Skeletal muscle tissue (tissue), 3 donors: ENCODE measurements at regions not wholly inside any gene's neighbourhood (a gene's known extent, or its start where the extent isn't known, plus 50 kb on each side); places are given as distances from the start of the nearest gene placed in this dataset.

Source experiments
- H3K27ac ChIP-seq: one replicate; pipeline ENCODE4 v1.7.0; 2013; ENCODE audit warnings: mild to moderate bottlenecking, low read depth, low read length, inconsistent platforms
- H3K27me3 ChIP-seq, 3 donors: one replicate each; pipeline ENCODE4 v1.7.0; 2013; ENCODE audit warnings: low read length in 3 of 3; ENCODE audit not compliant: control insufficient read depth in 3 of 3, insufficient read depth in 3 of 3
- H3K36me3 ChIP-seq, 3 donors: one replicate each; pipeline ENCODE4 v1.7.0; 2013; ENCODE audit warnings: low read length in 3 of 3; ENCODE audit not compliant: control insufficient read depth in 3 of 3, insufficient read depth in 3 of 3
- H3K4me1 ChIP-seq, 3 donors: one replicate each; pipeline ENCODE4 v1.7.0; 2013; ENCODE audit warnings: low read length in 3 of 3, mild to moderate bottlenecking in 3 of 3; ENCODE audit not compliant: control insufficient read depth in 3 of 3, insufficient read depth in 3 of 3
- H3K4me3 ChIP-seq, 3 donors: one replicate each; pipeline ENCODE4 v1.7.0; 2013; ENCODE audit warnings: low read length in 3 of 3
- H3K9ac ChIP-seq, 3 donors: one replicate each; pipeline ENCODE4 v1.7.0; 2013; ENCODE audit warnings: low read length in 3 of 3, mild to moderate bottlenecking in 3 of 3, moderate library complexity in 2 of 3, low read depth in 1 of 3
- H3K9me3 ChIP-seq, 3 donors: one replicate each; pipeline ENCODE4 v1.7.0; 2013; ENCODE audit warnings: low read length in 3 of 3; ENCODE audit not compliant: control insufficient read depth in 3 of 3
- donor health status: Osteomylitis.

DNA sequence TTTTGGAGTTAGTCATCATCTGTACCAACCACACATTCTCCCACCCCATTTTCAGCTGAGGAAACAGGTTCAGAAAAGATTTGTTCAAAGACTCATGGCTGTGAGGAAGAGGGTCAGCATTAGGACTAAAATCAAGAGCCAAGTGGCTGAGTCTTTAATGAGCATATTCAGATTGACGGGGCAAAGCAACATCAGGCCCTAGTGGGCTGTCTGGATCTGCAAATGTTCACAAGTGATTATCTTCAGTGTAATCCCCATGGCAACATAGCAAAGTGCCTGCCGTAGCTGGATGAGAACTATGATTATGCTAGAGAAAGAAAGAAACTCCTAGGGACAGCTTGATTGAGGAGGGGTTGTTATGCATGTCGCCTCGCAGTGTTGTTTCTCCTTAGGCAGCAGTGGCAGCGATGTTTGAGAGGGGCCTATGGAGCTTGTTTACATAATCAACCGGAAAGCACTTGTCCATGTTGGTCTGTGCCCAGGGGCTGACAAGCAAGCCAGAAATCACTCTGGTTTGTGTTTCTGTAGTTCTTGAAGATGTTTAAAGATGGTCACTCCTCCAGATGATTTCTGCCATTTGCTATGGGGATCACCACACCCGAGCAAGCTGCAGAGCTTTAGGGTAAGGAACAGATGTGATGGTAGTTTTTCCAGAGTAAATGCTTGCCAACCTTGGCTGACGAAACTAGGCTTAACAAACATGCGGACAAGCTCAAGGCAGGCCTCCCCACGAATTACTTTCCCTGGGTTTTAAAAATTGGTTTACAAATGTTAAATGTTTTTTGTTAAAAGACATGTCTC lies 124.3 kb upstream of the MLIP start:
- Histone ChIP-seq H3K4me3 (peak overlapping the region; percentile 25 to 51 (median 42)), H3K4me1 (peaks cover 9 to 23% (median 14%) of the 10 kb centered on the region in 3 donors), H3K36me3 (no peaks in the 10 kb centered on the region), H3K27ac (peak overlapping the region; percentile 31), H3K9me3 (no peaks in the 10 kb centered on the region), H3K27me3 (no peaks in the 10 kb centered on the region), H3K9ac (peak overlapping the region; percentile 27 to 52 (median 35))

DNA sequence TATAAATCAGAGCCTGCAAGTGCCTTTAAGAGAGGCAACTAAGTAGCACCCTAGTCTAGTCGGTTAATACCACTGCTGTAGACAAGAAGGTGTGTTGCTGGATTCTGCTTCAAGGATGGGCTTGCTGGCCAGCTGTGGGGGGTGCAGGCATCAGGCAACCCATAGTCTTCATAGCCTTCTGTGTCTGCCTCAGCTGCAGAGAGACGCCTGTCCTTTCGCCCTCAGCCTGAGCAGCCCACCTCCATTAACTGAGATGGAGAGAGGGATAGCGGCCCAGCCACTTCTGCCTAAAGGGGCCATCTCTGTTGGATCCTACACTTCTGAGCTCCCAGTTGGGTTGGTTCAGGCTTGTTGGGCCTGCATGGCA lies 123.7 kb upstream of the MLIP start:
- Histone ChIP-seq H3K9ac (peak overlapping the region in 1 of 3 donors; percentile 35), H3K27ac (peak overlapping the region; percentile 31), H3K4me3 (no peak overlapping the region), H3K9me3 (no peaks in the 10 kb centered on the region), H3K4me1 (peaks cover 9 to 23% (median 14%) of the 10 kb centered on the region in 3 donors), H3K27me3 (no peaks in the 10 kb centered on the region), H3K36me3 (no peaks in the 10 kb centered on the region)

DNA sequence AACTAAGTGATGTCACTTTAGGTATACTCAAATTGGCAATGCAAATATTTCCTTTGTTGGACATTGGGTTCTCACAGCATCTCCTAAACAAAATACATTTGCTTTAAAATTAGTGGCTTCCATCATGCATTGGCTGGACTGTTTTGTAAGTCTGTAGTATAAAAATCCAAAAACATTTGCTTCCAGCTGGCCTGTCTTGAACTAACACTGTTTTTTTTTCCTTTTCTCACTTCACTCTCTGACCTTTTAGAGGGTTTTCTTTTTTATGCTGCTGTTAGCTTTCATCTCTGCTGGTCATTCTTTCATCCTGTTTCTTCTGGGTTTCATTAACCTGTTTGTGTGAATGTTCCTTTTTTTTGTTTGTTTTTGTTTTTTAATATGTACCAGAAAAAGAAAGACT lies 121.7 kb upstream of the MLIP start:
- H3K27me3 ChIP-seq: no peaks in the 10 kb centered on the region
- peaks cover 9 to 19% (median 14%) of the 10 kb centered on the region in 3 donors for H3K4me1 ChIP-seq
- no peaks in the 10 kb centered on the region for H3K36me3 ChIP-seq
- no peak overlapping the region for H3K27ac ChIP-seq
- H3K9ac ChIP-seq: no peak overlapping the region
- H3K9me3 ChIP-seq: no peaks in the 10 kb centered on the region
- H3K4me3 ChIP-seq: no peak overlapping the region

DNA sequence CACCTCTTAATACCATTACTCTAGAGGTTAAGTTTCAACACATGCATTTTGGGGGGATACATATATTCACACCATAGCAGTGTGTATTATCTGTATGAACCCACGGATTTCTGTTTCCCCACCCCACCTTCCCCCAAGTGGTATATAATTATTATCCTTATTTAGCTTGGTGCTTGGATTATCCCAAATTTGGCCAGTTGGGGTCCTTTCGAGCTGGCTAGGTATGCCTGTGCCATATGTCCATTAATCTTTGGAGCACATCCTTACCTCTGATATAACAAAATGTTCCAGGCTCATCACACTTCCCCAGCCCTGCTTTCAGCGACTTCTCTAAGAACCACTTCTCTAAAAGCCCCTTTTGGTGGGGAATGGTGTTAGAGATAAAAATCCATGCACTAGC lies 118.7 kb upstream of the MLIP start:
- no peak overlapping the region for H3K27ac ChIP-seq
- no peak overlapping the region for H3K9ac ChIP-seq
- no peaks in the 10 kb centered on the region for H3K9me3 ChIP-seq
- H3K27me3 ChIP-seq: no peaks in the 10 kb centered on the region
- peaks cover 0 to 2% (median under 1%) of the 10 kb centered on the region in 3 donors for H3K4me1 ChIP-seq
- H3K36me3 ChIP-seq: no peaks in the 10 kb centered on the region
- no peak overlapping the region for H3K4me3 ChIP-seq

DNA sequence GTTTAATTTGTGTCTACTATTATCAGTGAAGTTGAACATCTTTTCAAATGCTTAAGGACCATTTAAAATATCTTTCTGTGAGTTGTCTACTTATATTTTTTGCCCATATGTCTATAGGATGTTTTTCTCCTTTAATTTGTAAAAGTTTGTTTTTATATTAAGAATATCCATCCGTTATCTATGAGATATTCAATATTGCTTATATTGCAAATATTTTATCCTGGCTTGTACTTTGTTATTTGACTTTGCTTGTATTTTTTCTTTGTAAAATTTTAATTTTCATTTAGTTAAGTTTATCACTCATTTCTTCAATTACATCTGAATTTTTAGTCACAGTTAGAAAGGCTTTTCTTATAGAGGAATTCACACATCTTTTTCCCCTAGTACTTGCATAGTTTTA lies 117.0 kb upstream of the MLIP start:
- Histone ChIP-seq H3K4me1 (no peaks in the 10 kb centered on the region), H3K36me3 (no peaks in the 10 kb centered on the region), H3K27ac (no peak overlapping the region), H3K9me3 (no peaks in the 10 kb centered on the region), H3K4me3 (no peak overlapping the region), H3K27me3 (no peaks in the 10 kb centered on the region), H3K9ac (no peak overlapping the region)

DNA sequence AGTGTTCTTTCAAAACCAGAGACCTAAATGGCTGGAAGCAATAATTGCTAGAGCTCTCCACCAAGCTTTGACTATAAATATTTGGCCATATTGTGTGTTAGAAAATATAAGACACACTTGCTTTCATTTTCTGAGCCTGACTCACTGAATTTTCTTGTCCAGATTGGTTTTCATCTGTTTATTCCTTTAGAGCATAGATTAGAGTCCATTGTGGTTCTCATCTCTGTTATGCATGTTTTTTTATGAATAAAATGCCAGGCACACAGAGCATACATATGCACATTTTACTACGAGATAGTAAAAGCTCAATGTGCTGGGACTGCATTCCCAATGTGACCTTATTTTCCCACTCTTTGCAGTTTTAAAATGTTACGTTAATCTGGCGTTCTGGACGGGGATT lies 115.3 kb upstream of the MLIP start:
- Histone ChIP-seq H3K36me3 (no peaks in the 10 kb centered on the region), H3K4me3 (no peak overlapping the region), H3K4me1 (no peaks in the 10 kb centered on the region), H3K9me3 (no peaks in the 10 kb centered on the region), H3K27ac (no peak overlapping the region), H3K9ac (no peak overlapping the region), H3K27me3 (no peaks in the 10 kb centered on the region)

DNA sequence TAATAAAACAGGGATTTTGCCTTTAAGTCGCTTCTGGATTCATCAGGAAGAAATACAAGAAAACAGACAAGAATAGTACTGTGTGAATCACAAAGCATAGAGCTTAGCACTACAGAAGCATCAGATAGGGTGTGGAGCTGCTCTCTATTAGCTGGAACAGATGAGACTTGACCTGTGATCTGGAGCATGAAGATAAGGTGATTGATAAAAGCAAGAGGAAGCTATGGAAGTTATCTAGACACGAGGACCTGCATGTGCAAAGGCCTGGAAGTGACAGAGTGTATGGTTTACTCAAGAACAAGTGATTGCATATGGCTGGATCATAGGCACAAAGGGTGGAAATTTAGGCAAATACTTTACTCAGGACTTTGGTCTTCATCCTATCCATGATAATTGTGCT lies 112.9 kb upstream of the MLIP start:
- Histone ChIP-seq H3K27me3 (no peaks in the 10 kb centered on the region), H3K9me3 (no peaks in the 10 kb centered on the region), H3K4me3 (no peak overlapping the region), H3K4me1 (no peaks in the 10 kb centered on the region), H3K9ac (no peak overlapping the region), H3K36me3 (no peaks in the 10 kb centered on the region), H3K27ac (no peak overlapping the region)

DNA sequence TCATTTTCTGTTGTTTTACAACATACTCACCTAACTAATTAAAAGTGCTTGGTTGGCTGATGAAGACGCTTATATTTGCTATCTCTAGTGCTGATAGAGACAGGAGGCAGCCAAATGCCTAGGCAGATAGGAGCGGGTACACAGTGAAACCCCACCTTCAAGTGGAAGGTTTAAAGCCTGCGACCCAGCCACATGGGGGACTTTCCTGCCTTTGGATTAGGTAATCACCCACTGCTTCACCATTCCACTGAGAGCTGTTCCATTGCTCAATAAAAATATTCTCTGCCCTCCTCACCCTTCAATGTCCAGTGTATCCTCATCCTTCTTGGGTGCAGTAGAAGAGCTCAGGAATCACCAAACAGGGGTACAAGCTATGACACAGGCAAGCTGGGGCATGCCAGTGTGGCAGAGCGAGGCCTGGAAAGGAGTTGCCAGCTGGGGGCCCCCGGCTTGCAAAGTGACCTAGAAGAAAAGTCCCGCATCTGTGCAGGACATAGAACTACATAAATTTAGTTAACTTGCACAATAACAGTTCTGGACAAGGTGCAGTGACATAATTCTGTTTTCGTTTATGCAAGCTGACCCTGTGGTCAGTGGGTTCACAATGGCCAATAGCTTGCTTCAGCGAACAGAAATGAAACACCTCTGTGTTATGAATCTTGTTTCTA lies 112.0 kb upstream of the MLIP start:
- H3K36me3 ChIP-seq: no peaks in the 10 kb centered on the region
- H3K9me3 ChIP-seq: no peaks in the 10 kb centered on the region
- H3K9ac ChIP-seq: no peak overlapping the region
- no peak overlapping the region for H3K4me3 ChIP-seq
- H3K4me1 ChIP-seq: no peaks in the 10 kb centered on the region
- no peaks in the 10 kb centered on the region for H3K27me3 ChIP-seq
- no peak overlapping the region for H3K27ac ChIP-seq

DNA sequence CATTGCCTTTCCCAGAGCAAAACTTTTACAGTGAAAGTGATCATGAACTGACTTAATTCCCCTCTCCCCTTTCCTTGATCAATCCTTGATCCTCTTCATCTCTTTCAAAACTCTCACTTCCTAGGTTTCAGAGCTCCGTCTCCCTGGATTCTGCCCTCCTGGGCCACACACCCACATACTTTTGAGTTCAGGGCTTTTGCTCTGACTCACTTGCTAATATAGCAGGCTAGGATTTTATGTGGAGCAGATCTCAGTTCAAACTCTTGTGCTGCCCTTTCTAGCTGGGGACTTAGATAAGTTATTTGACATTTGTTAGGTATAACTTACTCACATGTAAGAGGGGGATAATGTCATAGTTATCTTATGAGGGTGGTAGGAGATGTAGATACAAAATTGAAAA lies 109.1 kb upstream of the MLIP start:
- H3K4me1 ChIP-seq: no peaks in the 10 kb centered on the region
- no peak overlapping the region for H3K9ac ChIP-seq
- no peak overlapping the region for H3K4me3 ChIP-seq
- H3K36me3 ChIP-seq: no peaks in the 10 kb centered on the region
- H3K9me3 ChIP-seq: no peaks in the 10 kb centered on the region
- H3K27me3 ChIP-seq: no peaks in the 10 kb centered on the region
- H3K27ac ChIP-seq: no peak overlapping the region

DNA sequence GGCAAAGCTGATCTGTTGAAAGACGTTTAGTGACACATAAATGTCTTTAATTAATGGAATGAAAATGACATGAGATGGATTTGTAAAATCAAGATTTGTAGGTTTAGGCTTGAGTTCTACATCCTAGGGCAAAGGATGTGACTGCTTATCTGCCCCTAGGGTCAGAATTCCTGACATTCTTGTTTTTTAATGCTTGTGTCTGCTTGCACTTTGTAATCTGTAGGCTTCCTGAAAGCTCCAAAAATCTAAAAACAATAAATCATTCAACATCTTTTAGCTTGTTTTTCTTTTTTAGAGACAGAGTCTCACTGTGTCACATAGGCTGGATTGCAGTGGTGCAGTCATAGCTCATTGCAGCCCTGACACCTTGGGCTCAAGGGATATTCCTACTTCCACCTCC lies 107.9 kb upstream of the MLIP start:
- H3K27ac ChIP-seq: no peak overlapping the region
- H3K9ac ChIP-seq: no peak overlapping the region
- no peaks in the 10 kb centered on the region for H3K36me3 ChIP-seq
- no peaks in the 10 kb centered on the region for H3K9me3 ChIP-seq
- no peaks in the 10 kb centered on the region for H3K4me1 ChIP-seq
- no peaks in the 10 kb centered on the region for H3K27me3 ChIP-seq
- no peak overlapping the region for H3K4me3 ChIP-seq
